WERI-Rb-1 (cell line): ENCODE measurements at regions not wholly inside any gene's neighbourhood (a gene's known extent, or its start where the extent isn't known, plus 50 kb on each side); places are given as distances from the start of the nearest gene placed in this dataset.

Experiments used
- DNase-seq: peaks from one replicate; pipeline ENCODE4 v3.0.0-alpha.2; 2020
- H3K27ac ChIP-seq: fragments of 250-450 bp; sonication (Bioruptor Pico); 2 replicates; pipeline ENCODE4 v1.5.1; 2020; ENCODE audit warnings: mild to moderate bottlenecking, moderate library complexity
- H3K27me3 ChIP-seq: fragments of 250-450 bp; sonication (Bioruptor Pico); 2 replicates; pipeline ENCODE4 v1.5.1; 2021; ENCODE audit warnings: mild to moderate bottlenecking, low read depth, moderate library complexity; ENCODE audit not compliant: insufficient read depth, severe bottlenecking
- H3K36me3 ChIP-seq: fragments of 250-450 bp; sonication (Bioruptor Pico); 2 replicates; pipeline ENCODE4 v1.5.1; 2020; ENCODE audit warnings: mild to moderate bottlenecking, moderate library complexity
- H3K4me3 ChIP-seq: 2 replicates; pipeline ENCODE4 v1.5.1; 2011; ENCODE audit warnings: low read depth, mild to moderate bottlenecking, control low read depth, low read length
- H3K9me3 ChIP-seq: fragments of 250-450 bp; sonication (Bioruptor Pico); 2 replicates; pipeline ENCODE4 v1.5.1; 2021; ENCODE audit warnings: mild to moderate bottlenecking, moderate library complexity; ENCODE audit not compliant: severe bottlenecking
- CTCF ChIP-seq: IDR thresholded peaks from 2 replicates; pipeline ENCODE4 v1.5.1; 2011; ENCODE audit warnings: low read depth, mild to moderate bottlenecking, control low read depth, inconsistent platforms, low read length

GRCh38 chr10:27599546-27599945 lies 95.4 kb downstream of the RAB18 start:
- DNase-seq: no peak
- no peak for TF ChIP-seq CTCF
- Histone ChIP-seq H3K36me3 (no peaks in the 10 kb centered on the region), H3K27me3 (no peaks in the 10 kb centered on the region), H3K27ac (no peak overlapping the region), H3K4me3 (no peak overlapping the region), H3K9me3 (no peaks in the 10 kb centered on the region)

DNA sequence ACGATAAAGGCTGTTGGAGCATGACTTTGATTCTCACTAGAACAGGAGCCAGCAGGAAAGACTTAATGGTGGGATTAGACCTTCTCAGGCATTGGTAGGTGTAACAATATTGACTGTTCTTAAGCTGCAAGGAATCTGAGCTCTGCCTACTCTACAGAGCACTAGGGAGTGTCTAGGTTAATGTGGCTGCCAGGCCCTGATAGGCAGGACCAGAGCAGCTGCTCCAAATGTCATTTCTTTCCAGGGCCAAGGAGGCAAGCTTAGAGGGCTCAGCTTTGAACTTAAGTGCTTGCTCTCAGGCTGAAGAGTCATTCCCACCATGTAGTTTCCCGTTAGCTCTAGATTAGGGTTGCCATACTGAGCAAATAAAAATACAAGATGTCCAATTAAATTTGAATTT lies 96.8 kb downstream of the RAB18 start:
- Histone ChIP-seq H3K9me3 (no peaks in the 10 kb centered on the region), H3K4me3 (no peak overlapping the region), H3K27me3 (no peaks in the 10 kb centered on the region), H3K27ac (no peak overlapping the region), H3K36me3 (no peaks in the 10 kb centered on the region)
- no peak for TF ChIP-seq CTCF
- DNase-seq: peak; percentile 15

DNA sequence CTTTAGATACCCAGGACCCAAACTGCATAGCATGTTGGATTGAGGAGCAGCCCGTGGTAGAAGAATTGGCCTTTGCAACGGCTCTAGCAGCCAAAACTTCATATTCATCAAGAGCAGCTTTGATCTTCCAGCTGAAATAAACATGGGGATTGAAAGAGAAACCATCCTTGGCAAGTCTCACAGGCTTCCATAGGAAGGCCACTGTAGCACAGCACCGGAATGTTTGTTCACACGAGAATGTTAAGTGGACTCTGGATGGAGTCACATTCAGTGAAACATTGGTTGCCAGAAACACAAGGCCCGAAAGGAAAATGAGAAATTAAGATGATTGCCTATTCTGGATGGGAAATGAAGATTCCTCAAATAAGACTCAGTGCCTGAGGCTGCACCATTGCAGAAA lies 97.4 kb downstream of the RAB18 start:
- Histone ChIP-seq H3K4me3 (no peak overlapping the region), H3K27ac (no peak overlapping the region), H3K9me3 (no peaks in the 10 kb centered on the region), H3K27me3 (no peaks in the 10 kb centered on the region), H3K36me3 (no peaks in the 10 kb centered on the region)
- DNase-seq: no peak
- no peak for TF ChIP-seq CTCF

DNA sequence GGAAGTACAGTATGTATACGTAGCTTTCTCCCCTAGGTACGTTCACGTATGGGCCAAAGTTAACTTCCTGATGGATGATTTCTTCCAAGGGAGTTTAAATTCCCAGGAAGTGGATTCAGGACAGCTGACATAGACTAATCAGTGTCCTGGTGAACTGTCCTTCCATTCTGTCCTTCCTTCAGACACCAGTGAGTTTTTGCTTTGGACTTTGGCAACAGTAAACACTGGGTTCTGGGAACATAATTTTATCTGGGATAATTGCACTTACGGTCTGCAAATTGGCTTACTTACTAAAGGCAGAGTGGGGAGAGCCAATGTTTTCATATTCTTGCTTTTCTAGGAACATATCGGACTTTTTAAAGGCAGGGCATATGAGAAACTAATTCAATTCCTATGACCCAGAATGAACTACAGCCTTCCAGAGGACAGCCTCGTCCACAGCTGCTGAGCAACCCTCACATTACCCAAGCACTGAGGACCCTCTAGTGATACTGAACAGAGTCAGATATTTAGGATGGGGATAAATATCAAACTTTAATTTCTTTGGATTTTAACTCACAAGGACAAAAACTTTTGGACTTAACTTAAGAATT lies 97.9 kb downstream of the RAB18 start:
- TF ChIP-seq CTCF: no peak
- Histone ChIP-seq H3K36me3 (no peaks in the 10 kb centered on the region), H3K9me3 (no peaks in the 10 kb centered on the region)

DNA sequence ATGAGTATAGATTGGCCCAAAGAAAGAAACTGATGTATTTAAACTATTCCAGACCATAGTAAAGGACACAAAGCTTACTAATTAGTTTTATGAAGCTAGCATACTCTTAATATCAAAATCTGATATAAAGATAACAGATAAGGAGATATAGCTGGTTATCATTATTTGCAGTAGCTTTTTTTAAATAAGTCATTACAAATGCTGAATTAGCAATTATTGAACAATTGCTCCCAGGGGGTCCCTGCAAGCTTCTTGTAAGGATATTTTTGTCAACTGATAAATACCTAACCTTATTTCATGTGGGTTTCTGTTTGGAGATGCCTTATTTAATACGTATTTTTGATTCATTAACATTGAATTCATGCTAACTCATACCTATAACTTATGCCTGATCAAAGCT lies 99.0 kb downstream of the RAB18 start:
- Histone ChIP-seq H3K27me3 (no peaks in the 10 kb centered on the region), H3K9me3 (no peaks in the 10 kb centered on the region), H3K27ac (no peak overlapping the region), H3K36me3 (no peaks in the 10 kb centered on the region), H3K4me3 (no peak overlapping the region)
- no peak for DNase-seq
- no peak for TF ChIP-seq CTCF

More for the DNA sequence above, 97.9 kb downstream of the RAB18 start:
- DNase-seq: no peak
- H3K27ac ChIP-seq: no peak overlapping the region
- no peaks in the 10 kb centered on the region for H3K27me3 ChIP-seq
- no peak overlapping the region for H3K4me3 ChIP-seq

- no peaks in the 10 kb centered on the region for H3K36me3 ChIP-seq
- no peaks in the 10 kb centered on the region for H3K27me3 ChIP-seq
- TF ChIP-seq CTCF: no peak
- DNase-seq: no peak
- H3K9me3 ChIP-seq: no peaks in the 10 kb centered on the region
- H3K27ac ChIP-seq: no peak overlapping the region
- no peak overlapping the region for H3K4me3 ChIP-seq
These were observed 101.2 kb downstream of the RAB18 start for GRCh38 chr10:27605318-27605717.
